Endodermal cell (in vitro differentiated cells): ENCODE measurements at regions not wholly inside any gene's neighbourhood (a gene's known extent, or its start where the extent isn't known, plus 50 kb on each side); places are given as distances from the start of the nearest gene placed in this dataset.

Source experiments
- DNase-seq: peaks from one replicate; pipeline ENCODE4 v3.0.0-alpha.2; 2017
- H3K27ac ChIP-seq: 2 replicates; pipeline ENCODE4 v1.5.1; 2013; ENCODE audit warnings: mild to moderate bottlenecking, low read depth, low read length, moderate library complexity
- H3K27me3 ChIP-seq: 2 replicates; pipeline ENCODE4 v1.6.1; 2013; ENCODE audit warnings: mild to moderate bottlenecking, low read length, moderate library complexity; ENCODE audit not compliant: insufficient read depth, control insufficient read depth, poor library complexity, severe bottlenecking
- H3K36me3 ChIP-seq: 2 replicates; pipeline ENCODE4 v1.7.0; 2013; ENCODE audit warnings: mild to moderate bottlenecking, low read length, moderate library complexity; ENCODE audit not compliant: control insufficient read depth, insufficient read depth
- H3K4me1 ChIP-seq: one replicate; pipeline ENCODE4 v1.7.0; 2013; ENCODE audit warnings: low read length; ENCODE audit not compliant: control insufficient read depth, insufficient read depth
- H3K4me3 ChIP-seq: 2 replicates; pipeline ENCODE4 v1.5.1; 2013; ENCODE audit warnings: mild to moderate bottlenecking, low read length, moderate library complexity
- H3K9ac ChIP-seq: 2 replicates; pipeline ENCODE4 v1.6.1; 2013; ENCODE audit warnings: mild to moderate bottlenecking, low read length, moderate library complexity; ENCODE audit not compliant: poor library complexity, severe bottlenecking; ENCODE audit errors: extremely low read depth
- H3K9me3 ChIP-seq: 2 replicates; pipeline ENCODE4 v1.6.1; 2013; ENCODE audit warnings: mild to moderate bottlenecking, low read length, moderate library complexity; ENCODE audit not compliant: control insufficient read depth
- H3K27ac Mint-ChIP-seq: 2 replicates; pipeline ENCODE4 v1.8.0; 2020; ENCODE audit warnings: mixed read lengths
- H3K27me3 Mint-ChIP-seq: 2 replicates; pipeline ENCODE4 v1.8.0; 2021; ENCODE audit warnings: mild to moderate bottlenecking, mixed read lengths; ENCODE audit not compliant: insufficient read depth
- H3K36me3 Mint-ChIP-seq: 2 replicates; pipeline ENCODE4 v1.8.0; 2020; ENCODE audit warnings: low read depth, mixed read lengths
- H3K4me1 Mint-ChIP-seq: 2 replicates; pipeline ENCODE4 v1.8.0; 2020; ENCODE audit warnings: mixed read lengths
- H3K4me3 Mint-ChIP-seq: 2 replicates; pipeline ENCODE4 v1.8.0; 2020; ENCODE audit warnings: mild to moderate bottlenecking, moderate library complexity, mixed read lengths
- H3K9me3 Mint-ChIP-seq: 2 replicates; pipeline ENCODE4 v1.8.0; 2020; ENCODE audit warnings: mild to moderate bottlenecking, mixed read lengths
- CTCF ChIP-seq: fragments of 200-600 bp; sonication (generic); conservative IDR thresholded peaks from 2 replicates; pipeline ENCODE4 v1.5.0; 2021; ENCODE audit warnings: antibody characterized with exemption, mild to moderate bottlenecking
- WGBS, 2 experiments: methylation state at CpG; one replicate each; pipeline versions ENCODE4 v1.1.5 to v1.1.7; 2013; ENCODE audit warnings: missing lambda C conversion rate in 2 of 2, mixed read lengths in 1 of 2; ENCODE audit not compliant: insufficient coverage in 1 of 2, insufficient read length in 1 of 2; 5-methylcytosine and 5-hydroxymethylcytosine counted together

- DNase-seq: peak; percentile 19
- no peaks in the 10 kb centered on the region for H3K36me3 Mint-ChIP-seq
Observed at GRCh38 chr2:100692906-100693305, 127.0 kb upstream of the NPAS2 start.

GRCh38 chr2:100699131-100699530 is 120.8 kb upstream of the NPAS2 start:
- no peaks in the 10 kb centered on the region for H3K36me3 Mint-ChIP-seq
- no peak overlapping the region for H3K4me3 ChIP-seq
- DNase-seq: peak; percentile 7
- peaks cover 4% of the 10 kb centered on the region for H3K9me3 ChIP-seq
- H3K36me3 ChIP-seq: no peaks in the 10 kb centered on the region
- H3K27me3 ChIP-seq: no peaks in the 10 kb centered on the region
- H3K27ac Mint-ChIP-seq: no peak overlapping the region
- no peaks in the 10 kb centered on the region for H3K4me1 ChIP-seq
- no peak overlapping the region for H3K4me3 Mint-ChIP-seq
- H3K27ac ChIP-seq: no peak overlapping the region
- no peak for TF ChIP-seq CTCF
- WGBS, 2 experiments: 87 to 89% methylated on average over 4 to 5 of the region's 5 CpGs
- peaks cover 18% of the 10 kb centered on the region for H3K9me3 Mint-ChIP-seq
- no peaks in the 10 kb centered on the region for H3K27me3 Mint-ChIP-seq
- no peak overlapping the region for H3K9ac ChIP-seq
- no peaks in the 10 kb centered on the region for H3K4me1 Mint-ChIP-seq

More at GRCh38 chr2:100692906-100693305, 127.0 kb upstream of the NPAS2 start:
- Histone ChIP-seq H3K36me3 (no peaks in the 10 kb centered on the region), H3K9ac (no peak overlapping the region), H3K27me3 (no peaks in the 10 kb centered on the region), H3K27ac (no peak overlapping the region), H3K9me3 (peaks cover 4% of the 10 kb centered on the region), H3K4me1 (no peaks in the 10 kb centered on the region), H3K4me3 (no peak overlapping the region)
- H3K27ac Mint-ChIP-seq: no peak overlapping the region
- H3K9me3 Mint-ChIP-seq: peaks cover 14% of the 10 kb centered on the region
- TF ChIP-seq CTCF: no peak
- no peaks in the 10 kb centered on the region for H3K27me3 Mint-ChIP-seq
- no peak overlapping the region for H3K4me3 Mint-ChIP-seq
- no peaks in the 10 kb centered on the region for H3K4me1 Mint-ChIP-seq

GRCh38 chr2:100702438-100703109 is 117.4 kb upstream of the NPAS2 start:
- peak; percentile 47 for DNase-seq

More at GRCh38 chr2:100702438-100703109, 117.4 kb upstream of the NPAS2 start:
- H3K4me3 ChIP-seq: no peak overlapping the region
- H3K4me1 ChIP-seq: no peaks in the 10 kb centered on the region
- H3K9me3 Mint-ChIP-seq: peaks cover 4% of the 10 kb centered on the region
- H3K27ac Mint-ChIP-seq: no peak overlapping the region
- no peaks in the 10 kb centered on the region for H3K4me1 Mint-ChIP-seq
- H3K27ac ChIP-seq: no peak overlapping the region
- H3K27me3 Mint-ChIP-seq: no peaks in the 10 kb centered on the region
- H3K27me3 ChIP-seq: no peaks in the 10 kb centered on the region
- no peak overlapping the region for H3K4me3 Mint-ChIP-seq
- no peaks in the 10 kb centered on the region for H3K36me3 Mint-ChIP-seq
- TF ChIP-seq CTCF: no peak
- WGBS, 2 experiments: 60 to 75% methylated on average over 2 to 5 of the region's 5 CpGs
- no peak overlapping the region for H3K9ac ChIP-seq
- no peaks in the 10 kb centered on the region for H3K36me3 ChIP-seq
- H3K9me3 ChIP-seq: peaks cover 2% of the 10 kb centered on the region
